ENCODE measurements at regions not wholly inside any gene's neighbourhood (a gene's known extent, or its start where the extent isn't known, plus 50 kb on each side); places are given as distances from the start of the nearest gene placed in this dataset.

GRCh38 chr11:15481871-15482270 lies 367.1 kb downstream of the INSC start:
- intact Hi-C loops (cut with DNase I): no loop called here
- no peak for DNase-seq

- intact Hi-C loops (cut with DNase I): no loop called here
- DNase-seq: no peak
Observed at GRCh38 chr11:15483205-15483604, 368.5 kb downstream of the INSC start.

- intact Hi-C loops (cut with DNase I): no loop called here
- peak in 2 of 10 donors; percentile 7 to 57 for DNase-seq
Observed at GRCh38 chr11:15484398-15484797, 369.7 kb downstream of the INSC start.

- intact Hi-C loops (cut with DNase I): no loop called here
Observed at GRCh38 chr11:15485432-15485831, 370.7 kb downstream of the INSC start.

GRCh38 chr11:15489281-15489680 lies 374.6 kb downstream of the INSC start:
- DNase-seq: no peak
- intact Hi-C loops (cut with DNase I): no loop called here

More at GRCh38 chr11:15485432-15485831, 370.7 kb downstream of the INSC start:
- DNase-seq: no peak

- DNase-seq: no peak
- intact Hi-C loops (cut with DNase I): no loop called here
Observed at GRCh38 chr11:15490535-15490934, 375.8 kb downstream of the INSC start.

GRCh38 chr11:15493066-15493465 lies 378.3 kb downstream of the INSC start:
- intact Hi-C loops (cut with DNase I): no loop called here
- no peak for DNase-seq

GRCh38 chr11:15493921-15494620 lies 379.3 kb downstream of the INSC start:
- no peak for DNase-seq
- intact Hi-C loops (cut with DNase I): no loop called here

GRCh38 chr11:15494740-15495139 lies 380.0 kb downstream of the INSC start:
- intact Hi-C loops (cut with DNase I): no loop called here

GRCh38 chr11:15495462-15495861 lies 380.7 kb downstream of the INSC start:
- no peak for DNase-seq
- intact Hi-C loops (cut with DNase I): no loop called here

More at GRCh38 chr11:15494740-15495139, 380.0 kb downstream of the INSC start:
- DNase-seq: no peak

GRCh38 chr11:15497366-15497765 lies 382.6 kb downstream of the INSC start:
- intact Hi-C loops (cut with DNase I): no loop called here
- DNase-seq: no peak

- intact Hi-C loops (cut with DNase I): no loop called here
- DNase-seq: no peak
Observed at GRCh38 chr11:15499674-15500073, 385.0 kb downstream of the INSC start.

- DNase-seq: no peak
Observed at GRCh38 chr11:15500643-15501042, 385.9 kb downstream of the INSC start.

GRCh38 chr11:15501566-15501965 lies 386.8 kb downstream of the INSC start:
- no peak for DNase-seq
- intact Hi-C loops (cut with DNase I): no loop called here

More at GRCh38 chr11:15500643-15501042, 385.9 kb downstream of the INSC start:
- intact Hi-C loops (cut with DNase I): no loop called here

GRCh38 chr11:15505155-15505554 lies 390.4 kb downstream of the INSC start:
- DNase-seq: no peak
- intact Hi-C loops (cut with DNase I): no loop called here

- DNase-seq: no peak
- intact Hi-C loops (cut with DNase I): no loop called here
Observed at GRCh38 chr11:15507592-15507991, 392.9 kb downstream of the INSC start.

GRCh38 chr11:15509082-15509481 lies 394.4 kb downstream of the INSC start:
- no peak for DNase-seq
- intact Hi-C loops (cut with DNase I): no loop called here

- DNase-seq: no peak
- intact Hi-C loops (cut with DNase I): no loop called here
Observed at GRCh38 chr11:15519124-15519791, 404.5 kb downstream of the INSC start.

- DNase-seq: no peak
- intact Hi-C loops (cut with DNase I): no loop called here
Observed at GRCh38 chr11:15519911-15520310, 405.2 kb downstream of the INSC start.

GRCh38 chr11:15523543-15523942 lies 408.8 kb downstream of the INSC start:
- intact Hi-C loops (cut with DNase I): no loop called here

GRCh38 chr11:15525582-15525981 lies 410.9 kb downstream of the INSC start:
- DNase-seq: no peak
- intact Hi-C loops (cut with DNase I): no loop called here

More at GRCh38 chr11:15523543-15523942, 408.8 kb downstream of the INSC start:
- DNase-seq: no peak

- intact Hi-C loops (cut with DNase I): no loop called here
- DNase-seq: no peak
Observed at GRCh38 chr11:15526032-15526431, 411.3 kb downstream of the INSC start.

Measured in posterior cingulate gyrus (tissue), 11 donors.